DOHH2 (cell line): ENCODE measurements at regions not wholly inside any gene's neighbourhood (a gene's known extent, or its start where the extent isn't known, plus 50 kb on each side); places are given as distances from the start of the nearest gene placed in this dataset.

Experiments
- H3F3A ChIP-seq: fragments of 200-600 bp; sonication (generic), shearing (Covaris generic); 2 replicates; pipeline ENCODE4 v1.6.0; 2016; ENCODE audit warnings: antibody characterized with exemption, mild to moderate bottlenecking; ENCODE audit not compliant: control insufficient read depth, insufficient read depth
- H3K27ac ChIP-seq: fragments of 200-600 bp; sonication (generic); 2 replicates; pipeline ENCODE4 v1.5.1; 2014; ENCODE audit warnings: low read depth, mild to moderate bottlenecking, low read length, moderate library complexity
- H3K27me3 ChIP-seq: fragments of 200-600 bp; sonication (generic); 2 replicates; pipeline ENCODE4 v1.6.1; 2014; ENCODE audit warnings: mild to moderate bottlenecking, low read length, mixed read lengths; ENCODE audit not compliant: control insufficient read depth
- H3K36me3 ChIP-seq: fragments of 200-600 bp; sonication (generic); 2 replicates; pipeline ENCODE4 v1.6.1; 2014; ENCODE audit warnings: mild to moderate bottlenecking, low read length, moderate library complexity, mixed read lengths; ENCODE audit not compliant: control insufficient read depth
- H3K4me1 ChIP-seq: fragments of 200-600 bp; sonication (generic); 2 replicates; pipeline ENCODE4 v1.6.1; 2014; ENCODE audit warnings: mild to moderate bottlenecking, low read length, mixed read lengths; ENCODE audit not compliant: control insufficient read depth
- H3K4me2 ChIP-seq: fragments of 200-600 bp; sonication (generic); 2 replicates; pipeline ENCODE4 v1.6.0; 2014; ENCODE audit warnings: mild to moderate bottlenecking, low read length, moderate library complexity
- H3K4me3 ChIP-seq: fragments of 200-600 bp; sonication (generic); 2 replicates; pipeline ENCODE4 v1.5.1; 2014; ENCODE audit warnings: mild to moderate bottlenecking, low read length, mixed read lengths
- H3K79me2 ChIP-seq: fragments of 200-600 bp; sonication (generic); 2 replicates; pipeline ENCODE4 v1.6.1; 2014; ENCODE audit warnings: mild to moderate bottlenecking, low read length, mixed read lengths; ENCODE audit not compliant: control insufficient read depth
- H3K9me2 ChIP-seq: fragments of 200-600 bp; sonication (generic); replicated peaks from 2 replicates; pipeline ENCODE4 v1.6.1; 2014; ENCODE audit warnings: mild to moderate bottlenecking, low read length, mixed read lengths; ENCODE audit not compliant: control insufficient read depth
- H3K9me3 ChIP-seq: fragments of 200-600 bp; sonication (generic); 2 replicates; pipeline ENCODE4 v1.6.1; 2014; ENCODE audit warnings: antibody characterized with exemption, low read length, mixed read lengths; ENCODE audit not compliant: control insufficient read depth, insufficient read depth
- H4K20me1 ChIP-seq: fragments of 200-600 bp; sonication (generic); 2 replicates; pipeline ENCODE4 v1.6.0; 2014; ENCODE audit warnings: low read depth, mild to moderate bottlenecking, antibody characterized with exemption, low read length, moderate library complexity; ENCODE audit not compliant: control insufficient read depth, insufficient read depth
- CTCF ChIP-seq: fragments of 200-600 bp; sonication (generic); IDR thresholded peaks from one replicate; pipeline ENCODE4 v1.5.1; 2014; ENCODE audit warnings: antibody characterized with exemption, mild to moderate bottlenecking, low read depth, low read length; ENCODE audit not compliant: poor library complexity, severe bottlenecking
- EZH2phosphoT487 ChIP-seq: fragments of 200-600 bp; sonication (generic); IDR thresholded peaks from 2 replicates; pipeline ENCODE4 v1.6.1; 2017; ENCODE audit warnings: borderline replicate concordance, mild to moderate bottlenecking, antibody characterized with exemption, low read length, moderate library complexity, mixed read lengths

GRCh38 chr1:69313118-69313517 is 254.6 kb upstream of the LRRC7 start:
- Histone ChIP-seq H3K27me3 (no peaks in the 10 kb centered on the region), H3K4me3 (no peak overlapping the region), H3K9me3 (no peaks in the 10 kb centered on the region), H3K36me3 (no peaks in the 10 kb centered on the region), H3K4me2 (no peak overlapping the region), H3K27ac (no peak overlapping the region), H3K9me2 (no peaks in the 10 kb centered on the region), H3K4me1 (peaks cover 16% of the 10 kb centered on the region), H3K79me2 (no peaks in the 10 kb centered on the region), H3F3A (no peaks in the 10 kb centered on the region), H4K20me1 (no peaks in the 10 kb centered on the region)
- no peak for TF ChIP-seq CTCF
- TF ChIP-seq EZH2phosphoT487 = no peak

GRCh38 chr1:69315416-69315815 is 252.3 kb upstream of the LRRC7 start:
- no peak for TF ChIP-seq CTCF
- no peak for TF ChIP-seq EZH2phosphoT487
- Histone ChIP-seq H4K20me1 (no peaks in the 10 kb centered on the region), H3K4me2 (no peak overlapping the region), H3K27me3 (no peaks in the 10 kb centered on the region), H3K27ac (no peak overlapping the region), H3K4me1 (peaks cover 21% of the 10 kb centered on the region), H3K9me2 (no peaks in the 10 kb centered on the region), H3K79me2 (no peaks in the 10 kb centered on the region), H3F3A (0 out of 2 replicates have a peak, but pooled peaks cover 5% of the 10 kb centered on the region), H3K9me3 (no peaks in the 10 kb centered on the region), H3K4me3 (no peak overlapping the region), H3K36me3 (no peaks in the 10 kb centered on the region)

GRCh38 chr1:69315823-69316222 is 251.9 kb upstream of the LRRC7 start:
- no peaks in the 10 kb centered on the region for H3K36me3 ChIP-seq
- H4K20me1 ChIP-seq = no peaks in the 10 kb centered on the region
- H3K4me3 ChIP-seq = no peak overlapping the region
- TF ChIP-seq CTCF = no peak
- TF ChIP-seq EZH2phosphoT487 = no peak
- H3F3A ChIP-seq = 0 out of 2 replicates have a peak, but pooled peaks cover 6% of the 10 kb centered on the region
- no peak overlapping the region for H3K4me2 ChIP-seq
- no peaks in the 10 kb centered on the region for H3K9me2 ChIP-seq
- H3K79me2 ChIP-seq = no peaks in the 10 kb centered on the region
- H3K4me1 ChIP-seq = peaks cover 25% of the 10 kb centered on the region
- no peaks in the 10 kb centered on the region for H3K27me3 ChIP-seq
- no peak overlapping the region for H3K27ac ChIP-seq
- H3K9me3 ChIP-seq = no peaks in the 10 kb centered on the region

- Histone ChIP-seq H3K4me2 (peak overlapping the region; percentile 84), H3K27me3 (no peaks in the 10 kb centered on the region)
- TF ChIP-seq EZH2phosphoT487 (no peak), CTCF (no peak)
Observed at GRCh38 chr1:69319287-69319686, 248.4 kb upstream of the LRRC7 start.

More at GRCh38 chr1:69319287-69319686, 248.4 kb upstream of the LRRC7 start:
- no peaks in the 10 kb centered on the region for H4K20me1 ChIP-seq
- H3K27ac ChIP-seq = no peak overlapping the region
- no peaks in the 10 kb centered on the region for H3K36me3 ChIP-seq
- peaks cover 13% of the 10 kb centered on the region for H3F3A ChIP-seq
- no peaks in the 10 kb centered on the region for H3K79me2 ChIP-seq
- peaks cover 44% of the 10 kb centered on the region for H3K4me1 ChIP-seq
- H3K9me2 ChIP-seq = no peaks in the 10 kb centered on the region
- H3K9me3 ChIP-seq = no peaks in the 10 kb centered on the region
- H3K4me3 ChIP-seq = peak overlapping the region; percentile 27
